ENCODE measurements at regions not wholly inside any gene's neighbourhood (a gene's known extent, or its start where the extent isn't known, plus 50 kb on each side); places are given as distances from the start of the nearest gene placed in this dataset.

GRCh38 chr12:107976331-107976730, 152.8 kb upstream of the WSCD2 start:
- no peak for TF ChIP-seq CTCF (IDR thresholded peaks at IDR 0.05)
- no peak for TF ChIP-seq POLR2AphosphoS5 (IDR thresholded peaks at IDR 0.05)
- no peak for TF ChIP-seq EP300 (IDR thresholded peaks at IDR 0.05; ENCODE audit: low read depth)
